HG03469 (cell line): ENCODE measurements at regions not wholly inside any gene's neighbourhood (a gene's known extent, or its start where the extent isn't known, plus 50 kb on each side); places are given as distances from the start of the nearest gene placed in this dataset.

Source experiments
- ATAC-seq: cut with Tn5 transposase; IDR thresholded peaks from one replicate; pipeline ENCODE4 v1.9.1; 2021; ENCODE audit warnings: mild to moderate bottlenecking, moderate library complexity, moderate number of reproducible peaks; ENCODE audit not compliant: unreplicated experiment

GRCh38 chr3:29091599-29092189 is 189.2 kb upstream of the RBMS3 start:
- ATAC-seq: no peak

- ATAC-seq: no peak
Observed at GRCh38 chr3:29092348-29092747, 188.5 kb upstream of the RBMS3 start.

- no peak for ATAC-seq
Observed at GRCh38 chr3:29099296-29099695, 181.6 kb upstream of the RBMS3 start.

- no peak for ATAC-seq
Observed at GRCh38 chr3:29099775-29100174, 181.1 kb upstream of the RBMS3 start.

GRCh38 chr3:29100292-29100691 is 180.6 kb upstream of the RBMS3 start:
- ATAC-seq: no peak

- no peak for ATAC-seq
Observed at GRCh38 chr3:29128001-29128400, 152.9 kb upstream of the RBMS3 start.

- ATAC-seq: no peak
Observed at GRCh38 chr3:29137601-29138000, 143.3 kb upstream of the RBMS3 start.

- no peak for ATAC-seq
Observed at GRCh38 chr3:29138171-29138570, 142.7 kb upstream of the RBMS3 start.

- no peak for ATAC-seq
Observed at GRCh38 chr3:29140666-29141065, 140.2 kb upstream of the RBMS3 start.

GRCh38 chr3:29141197-29141917 is 139.5 kb upstream of the RBMS3 start:
- no peak for ATAC-seq

- no peak for ATAC-seq
Observed at GRCh38 chr3:29141918-29142275, 139.0 kb upstream of the RBMS3 start.

GRCh38 chr3:29143151-29143550 is 137.7 kb upstream of the RBMS3 start:
- no peak for ATAC-seq

- ATAC-seq: no peak
Observed at GRCh38 chr3:29144361-29144760, 136.5 kb upstream of the RBMS3 start.

- no peak for ATAC-seq
Observed at GRCh38 chr3:29144807-29145206, 136.1 kb upstream of the RBMS3 start.

- ATAC-seq: no peak
Observed at GRCh38 chr3:29145360-29145759, 135.5 kb upstream of the RBMS3 start.

- no peak for ATAC-seq
Observed at GRCh38 chr3:29152379-29152778, 128.5 kb upstream of the RBMS3 start.

- peak; percentile 82 for ATAC-seq
Observed at GRCh38 chr3:29153811-29154210, 127.1 kb upstream of the RBMS3 start.

- no peak for ATAC-seq
Observed at GRCh38 chr3:29156086-29156715, 124.7 kb upstream of the RBMS3 start.

GRCh38 chr3:29164825-29165224 is 116.0 kb upstream of the RBMS3 start:
- no peak for ATAC-seq

- ATAC-seq: no peak
Observed at GRCh38 chr3:29167180-29167579, 113.7 kb upstream of the RBMS3 start.

- ATAC-seq: no peak
Observed at GRCh38 chr3:29168081-29168480, 112.8 kb upstream of the RBMS3 start.

- ATAC-seq: no peak
Observed at GRCh38 chr3:29168696-29169095, 112.2 kb upstream of the RBMS3 start.
